HG03025 (cell line): ENCODE measurements at regions not wholly inside any gene's neighbourhood (a gene's known extent, or its start where the extent isn't known, plus 50 kb on each side); places are given as distances from the start of the nearest gene placed in this dataset.

Experiments
- ATAC-seq: cut with Tn5 transposase; IDR thresholded peaks from one replicate; pipeline ENCODE4 v1.9.1; 2021; ENCODE audit warnings: mild to moderate bottlenecking, moderate library complexity; ENCODE audit not compliant: unreplicated experiment, low FRiP score

GRCh38 chr3:181174676-181175233 is 185.2 kb upstream of the DNAJC19 start:
- ATAC-seq: no peak

DNA sequence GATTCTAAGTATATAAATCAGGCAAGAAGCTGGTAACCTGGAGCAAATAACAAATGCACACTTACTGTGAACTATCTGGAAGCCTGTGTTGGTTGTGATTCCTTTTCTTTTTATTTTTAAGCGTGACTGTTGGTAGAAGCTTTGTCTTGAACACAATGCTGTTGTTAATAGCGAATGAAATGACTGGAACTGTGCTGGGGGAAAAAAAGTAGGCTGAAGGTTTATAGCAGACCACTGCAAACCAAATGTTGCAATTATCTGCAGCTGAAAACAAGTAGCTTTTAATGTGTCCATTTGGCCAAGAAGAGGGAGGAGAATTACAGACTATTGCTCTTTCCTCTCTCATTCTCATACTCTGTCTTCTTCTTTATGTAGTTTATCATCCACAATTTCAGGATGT is 184.5 kb upstream of the DNAJC19 start:
- ATAC-seq: no peak

DNA sequence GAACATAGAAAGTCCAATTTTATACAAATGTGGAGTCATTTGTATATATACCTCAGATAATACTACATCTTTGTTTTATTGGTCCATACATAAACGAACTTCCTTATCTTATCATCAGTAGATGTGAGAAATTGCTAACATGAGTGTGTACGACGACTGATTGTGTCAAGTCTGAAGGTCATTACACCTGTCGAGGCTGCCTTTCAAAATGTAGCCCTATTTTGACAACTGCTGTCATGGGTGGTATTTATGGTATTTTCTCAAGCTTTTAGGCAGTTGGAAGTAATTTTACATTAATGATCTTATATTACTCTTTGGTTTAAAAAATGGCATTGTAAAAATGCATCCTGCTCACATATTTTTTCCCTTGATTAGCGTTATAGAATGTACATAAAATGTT is 183.7 kb upstream of the DNAJC19 start:
- ATAC-seq: no peak

- ATAC-seq: no peak
Measured at GRCh38 chr3:181134873-181135272, 145.3 kb upstream of the DNAJC19 start.

DNA sequence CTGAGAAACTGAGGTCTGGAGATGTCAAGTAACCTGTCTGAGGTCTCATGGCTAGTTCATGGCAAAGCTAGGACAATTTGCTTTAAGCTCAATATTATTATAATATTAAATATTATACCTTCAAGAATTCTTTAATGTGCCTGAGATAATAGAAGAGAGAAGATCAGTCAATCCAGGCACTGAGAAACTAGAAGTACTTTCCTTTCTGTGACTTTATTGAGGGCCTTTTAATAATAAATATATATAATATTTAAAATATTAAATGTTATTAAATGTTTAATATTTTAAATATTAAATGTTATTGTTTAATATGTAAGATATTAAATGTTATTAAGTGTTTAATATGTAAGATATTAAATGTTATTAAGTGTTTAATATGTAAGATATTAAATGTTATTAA is 144.3 kb upstream of the DNAJC19 start:
- ATAC-seq: no peak

DNA sequence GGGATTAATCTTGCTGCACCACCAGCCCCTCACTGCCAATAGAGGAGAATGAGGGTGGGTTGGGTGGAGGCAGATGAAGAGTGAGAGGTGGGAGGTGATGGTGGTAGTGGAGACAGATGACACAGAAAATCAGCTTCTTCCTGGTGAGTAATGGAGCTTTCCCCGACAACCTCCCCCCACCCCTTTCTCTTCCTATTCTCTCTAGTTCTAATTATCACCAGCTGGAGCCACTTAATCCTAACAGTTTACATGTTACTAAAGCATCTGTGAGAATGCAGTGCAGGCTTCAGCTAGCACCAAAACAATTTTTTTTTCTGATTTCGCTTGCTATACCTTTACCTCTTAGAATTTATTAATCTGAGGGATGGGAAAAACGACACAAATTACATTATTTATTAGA is 116.1 kb upstream of the DNAJC19 start:
- no peak for ATAC-seq

DNA sequence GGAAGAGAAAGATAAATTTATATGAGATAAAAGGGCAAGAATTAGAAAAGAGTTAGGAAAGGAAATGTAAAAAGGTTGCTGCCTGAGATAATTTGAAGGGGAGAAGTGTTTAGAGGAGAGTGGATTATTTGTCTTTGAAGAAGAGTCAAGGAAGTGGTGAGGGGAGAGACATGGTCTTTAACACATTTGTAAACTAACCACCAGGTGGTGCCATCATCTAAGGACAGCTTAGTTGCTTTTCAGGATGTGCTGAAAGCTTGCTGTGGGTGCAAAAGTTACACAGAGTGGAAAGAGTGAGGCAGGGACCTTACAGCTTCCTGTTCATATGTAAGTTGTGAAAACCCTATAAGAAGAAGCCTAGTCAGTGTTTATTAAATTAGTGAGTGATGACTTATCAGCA is 114.1 kb upstream of the DNAJC19 start:
- no peak for ATAC-seq

- ATAC-seq: no peak
Measured at GRCh38 chr3:181086011-181086410, 96.5 kb upstream of the DNAJC19 start.

DNA sequence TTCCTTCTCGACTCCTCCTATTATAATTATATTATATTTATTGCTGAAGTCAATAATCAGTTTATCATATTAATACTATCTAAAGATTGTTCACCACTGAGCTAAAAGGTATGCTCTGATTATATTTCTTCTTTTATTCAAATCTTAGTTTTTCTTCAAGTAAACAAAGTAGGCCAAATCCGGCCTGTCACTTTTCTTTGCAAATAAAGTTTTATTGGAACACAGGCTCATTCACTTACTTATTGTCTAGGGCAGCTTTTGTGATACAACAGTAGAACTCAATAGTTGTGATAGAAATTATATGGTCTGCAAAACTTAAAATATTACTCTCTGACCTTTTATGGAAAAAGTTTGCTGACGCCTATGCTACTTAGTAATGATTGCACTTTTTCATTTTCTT is 92.4 kb upstream of the DNAJC19 start:
- no peak for ATAC-seq

DNA sequence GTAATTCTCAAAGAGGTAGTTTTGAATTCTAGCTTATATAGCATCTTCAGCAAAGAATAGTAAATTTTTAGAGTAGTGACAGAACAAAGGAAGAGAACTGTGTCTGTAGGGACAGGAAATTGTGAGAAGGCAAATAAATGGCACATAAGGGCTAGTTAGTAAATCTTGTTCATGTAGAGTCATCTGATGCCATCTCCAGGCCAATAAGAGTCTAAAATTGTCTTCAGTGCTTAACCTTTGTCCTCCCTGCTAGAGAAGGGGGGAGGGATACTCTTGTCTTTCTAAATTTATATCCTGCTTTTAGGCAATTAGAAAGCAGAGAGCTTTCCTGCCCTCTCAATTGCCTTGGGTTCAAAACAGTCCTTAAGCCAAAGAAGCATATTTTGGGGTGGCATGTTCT is 87.0 kb upstream of the DNAJC19 start:
- ATAC-seq: no peak

DNA sequence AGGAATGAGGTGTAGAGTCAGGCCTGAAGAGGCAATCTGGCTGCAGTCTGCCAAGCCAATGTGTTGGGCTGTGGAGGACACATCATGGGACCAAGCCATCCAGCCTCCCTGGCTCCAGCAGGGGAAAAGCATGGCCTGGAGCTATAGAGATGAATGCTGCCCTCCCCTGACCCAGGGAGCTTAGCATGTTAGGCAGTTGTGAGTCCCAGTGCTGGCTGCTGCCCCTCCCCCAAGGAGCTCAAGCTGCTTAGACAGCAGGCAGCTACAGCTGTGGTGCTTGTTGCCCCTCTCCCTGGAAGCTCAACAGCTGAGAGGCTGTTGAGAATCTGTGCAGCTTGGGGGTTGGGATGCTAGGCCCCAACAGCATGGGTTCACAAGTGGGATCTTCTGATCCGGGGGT is 85.6 kb upstream of the DNAJC19 start:
- ATAC-seq: no peak

GRCh38 chr3:181066143-181067087 is 76.9 kb upstream of the DNAJC19 start:
- no peak for ATAC-seq

- no peak for ATAC-seq
Measured at GRCh38 chr3:181056136-181056732, 66.7 kb upstream of the DNAJC19 start.

- ATAC-seq: no peak
Measured at GRCh38 chr3:181054538-181054937, 65.0 kb upstream of the DNAJC19 start.

- no peak for ATAC-seq
Measured at GRCh38 chr3:181052256-181052655, 62.7 kb upstream of the DNAJC19 start.

DNA sequence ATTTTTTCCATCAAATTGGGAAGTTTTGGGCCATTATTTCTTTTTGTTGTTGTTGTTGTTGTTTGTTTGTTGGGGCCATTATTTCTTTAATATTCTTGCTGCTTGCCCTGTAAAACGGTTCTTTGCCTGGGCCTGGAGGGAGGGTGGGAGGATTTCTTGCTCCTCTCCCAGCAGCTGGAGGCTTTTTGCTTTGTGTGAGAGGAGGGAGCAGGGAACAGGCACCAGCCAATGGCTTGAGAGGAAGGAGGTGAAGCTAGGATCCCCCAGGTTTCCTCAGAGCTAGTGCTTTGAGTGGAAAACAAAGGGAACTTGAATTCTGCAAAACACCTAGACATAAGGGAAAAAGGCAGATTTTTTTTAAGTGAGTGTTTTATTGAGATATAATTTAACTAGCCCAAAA is 61.2 kb upstream of the DNAJC19 start:
- no peak for ATAC-seq

DNA sequence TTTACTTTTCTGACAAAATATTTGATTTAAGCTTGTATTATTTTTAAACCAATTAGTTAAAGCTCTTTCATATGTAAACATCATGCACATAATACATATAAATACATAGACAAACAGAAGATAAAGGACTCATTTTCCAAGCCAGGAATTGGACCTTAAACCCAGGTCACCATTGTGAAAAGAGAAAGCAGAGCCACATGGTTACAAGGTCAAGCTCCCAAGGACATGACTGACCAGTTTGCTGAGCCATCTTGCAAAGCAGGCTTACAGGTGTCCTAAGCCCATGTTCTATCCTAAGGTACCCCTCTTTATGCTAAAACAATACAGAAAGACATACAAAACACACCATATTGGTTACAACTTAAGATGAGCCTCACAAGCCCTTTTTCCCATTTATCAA is 50.5 kb upstream of the DNAJC19 start:
- ATAC-seq: no peak
